CD4-positive, alpha-beta T cell treated with Interferon alpha-2 for 1 hour (primary cell): ENCODE measurements at regions not wholly inside any gene's neighbourhood (a gene's known extent, or its start where the extent isn't known, plus 50 kb on each side); places are given as distances from the start of the nearest gene placed in this dataset.

Experiments used
- DNase-seq, 2 donors: peaks; one replicate each; pipeline ENCODE4 v3.0.0-alpha.2; 2020 to 2022

- no peak for DNase-seq
Observed at GRCh38 chr11:130780437-130780836, 135.8 kb downstream of the SNX19 start.

GRCh38 chr11:130781931-130782330 is 134.3 kb downstream of the SNX19 start:
- no peak for DNase-seq

- DNase-seq, result no peak
Observed at GRCh38 chr11:130782361-130783222, 133.7 kb downstream of the SNX19 start.

GRCh38 chr11:130783323-130783722 is 133.0 kb downstream of the SNX19 start:
- DNase-seq, result no peak

GRCh38 chr11:130785380-130786116 is 130.7 kb downstream of the SNX19 start:
- no peak for DNase-seq

- DNase-seq, result no peak
Observed at GRCh38 chr11:130786586-130786985, 129.7 kb downstream of the SNX19 start.

- no peak for DNase-seq
Observed at GRCh38 chr11:130787092-130787616, 129.1 kb downstream of the SNX19 start.

GRCh38 chr11:130787973-130788570 is 128.2 kb downstream of the SNX19 start:
- no peak for DNase-seq

- DNase-seq, result no peak
Observed at GRCh38 chr11:130789056-130789640, 127.1 kb downstream of the SNX19 start.

- DNase-seq, result no peak
Observed at GRCh38 chr11:130790689-130791088, 125.6 kb downstream of the SNX19 start.

GRCh38 chr11:130792772-130793171 is 123.5 kb downstream of the SNX19 start:
- no peak for DNase-seq

GRCh38 chr11:130796828-130797227 is 119.5 kb downstream of the SNX19 start:
- DNase-seq, result no peak

- DNase-seq, result no peak
Observed at GRCh38 chr11:130798280-130798679, 118.0 kb downstream of the SNX19 start.

- no peak for DNase-seq
Observed at GRCh38 chr11:130798801-130799200, 117.5 kb downstream of the SNX19 start.

GRCh38 chr11:130801333-130802122 is 114.8 kb downstream of the SNX19 start:
- no peak for DNase-seq

- DNase-seq, result no peak
Observed at GRCh38 chr11:130802567-130802966, 113.7 kb downstream of the SNX19 start.

- DNase-seq, result no peak
Observed at GRCh38 chr11:130804306-130805076, 111.8 kb downstream of the SNX19 start.

GRCh38 chr11:130806746-130807145 is 109.5 kb downstream of the SNX19 start:
- no peak for DNase-seq

- DNase-seq, result no peak
Observed at GRCh38 chr11:130808541-130808940, 107.7 kb downstream of the SNX19 start.

- no peak for DNase-seq
Observed at GRCh38 chr11:130813196-130813595, 103.1 kb downstream of the SNX19 start.

- DNase-seq, result no peak
Observed at GRCh38 chr11:130813638-130814037, 102.6 kb downstream of the SNX19 start.
